Stimulated activated CD4-positive, alpha-beta T cell treated with anti-CD3 and anti-CD28 coated beads, TNF-alpha, amount 100 ng/mL, for 1 hour (primary cell): ENCODE measurements at regions not wholly inside any gene's neighbourhood (a gene's known extent, or its start where the extent isn't known, plus 50 kb on each side); places are given as distances from the start of the nearest gene placed in this dataset.

Experiments
- DNase-seq, 3 donors: peaks; one replicate each; pipeline ENCODE4 v3.0.0-alpha.2; 2020; ENCODE audit warnings: low read depth in 3 of 3, low spot score in 1 of 3

- DNase-seq, result no peak
Measured at GRCh38 chr2:47238638-47239037, 62.3 kb upstream of the CALM2 start.

- DNase-seq, result no peak
Measured at GRCh38 chr2:47237375-47238334, 61.3 kb upstream of the CALM2 start.

- DNase-seq, result no peak
Measured at GRCh38 chr2:47236503-47237215, 60.3 kb upstream of the CALM2 start.

- DNase-seq, result no peak
Measured at GRCh38 chr2:47235132-47235531, 58.8 kb upstream of the CALM2 start.

GRCh38 chr2:47234456-47234855, 58.1 kb upstream of the CALM2 start:
- no peak for DNase-seq

GRCh38 chr2:47232738-47233415, 56.6 kb upstream of the CALM2 start:
- DNase-seq, result no peak

- no peak for DNase-seq
Measured at GRCh38 chr2:47230418-47230817, 54.1 kb upstream of the CALM2 start.

GRCh38 chr2:47227532-47228279, 51.4 kb upstream of the CALM2 start:
- DNase-seq, result no peak

GRCh38 chr2:47226923-47227220, 50.6 kb upstream of the CALM2 start:
- DNase-seq, result no peak

GRCh38 chr2:47226132-47226922, 50.0 kb upstream of the CALM2 start:
- no peak for DNase-seq
